Breast epithelium (tissue), 4 donors: ENCODE measurements at regions not wholly inside any gene's neighbourhood (a gene's known extent, or its start where the extent isn't known, plus 50 kb on each side); places are given as distances from the start of the nearest gene placed in this dataset.

Source experiments
- DNase-seq, 2 donors: peaks; one replicate each; pipeline ENCODE4 v3.0.0-alpha.2; 2019; ENCODE audit warnings: low spot score in 2 of 2
- H3K27ac ChIP-seq, 2 donors: fragments of 200-600 bp; sonication (generic) in 1 of 2; one replicate each; pipeline ENCODE4 v1.5.1; 2016 to 2019; ENCODE audit warnings: mild to moderate bottlenecking in 1 of 2
- H3K27me3 ChIP-seq, 2 donors: fragments of 200-600 bp; sonication (generic) in 1 of 2; one replicate each; pipeline versions ENCODE4 v1.5.1 to v1.6.0; 2017 to 2019; ENCODE audit warnings: control low read depth in 1 of 2, mild to moderate bottlenecking in 1 of 2
- H3K36me3 ChIP-seq: fragments of 200-600 bp; one replicate; pipeline ENCODE4 v1.5.1; 2019
- H3K4me1 ChIP-seq, 2 donors: fragments of 200-600 bp; sonication (generic); one replicate each; pipeline ENCODE4 v1.5.1; 2016 to 2019; ENCODE audit warnings: control low read depth in 1 of 2
- H3K4me3 ChIP-seq, 3 donors: fragments of 200-600 bp; sonication (generic); 1 replicate in 2 of 3; 2 replicates in 1 of 3; pipeline ENCODE4 v1.5.1; 2016 to 2019; ENCODE audit warnings: mild to moderate bottlenecking in 3 of 3, moderate library complexity in 2 of 3
- H3K9me3 ChIP-seq, 2 donors: fragments of 200-600 bp; sonication (generic) in 1 of 2; one replicate each; pipeline ENCODE4 v1.5.1; 2016 to 2019; ENCODE audit warnings: control low read depth in 1 of 2
- CTCF ChIP-seq, 3 donors: fragments of 450-650 bp; IDR thresholded peaks; one replicate each; pipeline ENCODE4 v1.5.1; 2016 to 2017; ENCODE audit warnings: antibody characterized with exemption in 3 of 3, mild to moderate bottlenecking in 3 of 3, moderate library complexity in 3 of 3
- POLR2A ChIP-seq: fragments of 450-650 bp; IDR thresholded peaks from one replicate; pipeline ENCODE4 v1.6.1; 2016; ENCODE audit warnings: antibody characterized with exemption, mild to moderate bottlenecking, moderate library complexity
- POLR2AphosphoS5 ChIP-seq, 3 donors: sonication (generic); formaldehyde crosslinking; IDR thresholded peaks; one replicate each; pipeline ENCODE4 v1.6.1; 2017; ENCODE audit warnings: antibody characterized with exemption in 3 of 3
- intact Hi-C: fragments of 100-400 bp; cut with DNase I; formaldehyde crosslinking; loops from one replicate; pipeline ENCODE4 v1.15.1; 2023; ENCODE audit warnings: low total_unique reads

GRCh38 chr2:129479892-129480291 lies 499.6 kb upstream of the RAB6C start:
- DNase-seq, result no peak
- Histone ChIP-seq H3K4me3 (no peak overlapping the region), H3K36me3 (no peaks in the 10 kb centered on the region), H3K4me1 (no peaks in the 10 kb centered on the region), H3K27ac (no peak overlapping the region), H3K9me3 (no peaks in the 10 kb centered on the region), H3K27me3 (no peaks in the 10 kb centered on the region)
- no peak for TF ChIP-seq POLR2A
- no peak for TF ChIP-seq POLR2AphosphoS5 (IDR thresholded peaks at IDR 0.05)
- TF ChIP-seq CTCF (IDR thresholded peaks at IDR 0.05), result no peak
- intact Hi-C loops, result no loop called here

- H3K4me3 ChIP-seq, result no peak overlapping the region
- intact Hi-C loops, result no loop called here
- no peak for DNase-seq
- no peaks in the 10 kb centered on the region for H3K36me3 ChIP-seq
- H3K27me3 ChIP-seq, result no peaks in the 10 kb centered on the region
- H3K27ac ChIP-seq, result no peak overlapping the region
- no peak for TF ChIP-seq POLR2AphosphoS5 (IDR thresholded peaks at IDR 0.05)
- TF ChIP-seq POLR2A, result no peak
- TF ChIP-seq CTCF (IDR thresholded peaks at IDR 0.05), result no peak
- no peaks in the 10 kb centered on the region for H3K4me1 ChIP-seq
- no peaks in the 10 kb centered on the region for H3K9me3 ChIP-seq
These were observed 498.7 kb upstream of the RAB6C start for GRCh38 chr2:129480790-129481189.

GRCh38 chr2:129481306-129482219 lies 497.9 kb upstream of the RAB6C start:
- Histone ChIP-seq H3K27ac (no peak overlapping the region), H3K36me3 (no peaks in the 10 kb centered on the region), H3K4me3 (no peak overlapping the region), H3K4me1 (no peaks in the 10 kb centered on the region), H3K9me3 (no peaks in the 10 kb centered on the region), H3K27me3 (no peaks in the 10 kb centered on the region)
- intact Hi-C loops, result no loop called here
- TF ChIP-seq POLR2AphosphoS5 (IDR thresholded peaks at IDR 0.05) (no peak), CTCF (IDR thresholded peaks at IDR 0.05) (no peak), POLR2A (no peak)
- no peak for DNase-seq

- H3K36me3 ChIP-seq, result no peaks in the 10 kb centered on the region
- intact Hi-C loops, result no loop called here
- no peak for DNase-seq
- no peaks in the 10 kb centered on the region for H3K27me3 ChIP-seq
- no peaks in the 10 kb centered on the region for H3K4me1 ChIP-seq
- TF ChIP-seq POLR2A (no peak), CTCF (IDR thresholded peaks at IDR 0.05) (no peak), POLR2AphosphoS5 (IDR thresholded peaks at IDR 0.05) (no peak)
- no peaks in the 10 kb centered on the region for H3K9me3 ChIP-seq
- H3K27ac ChIP-seq, result no peak overlapping the region
- H3K4me3 ChIP-seq, result no peak overlapping the region
These were observed 496.8 kb upstream of the RAB6C start for GRCh38 chr2:129482626-129483025.

- DNase-seq, result no peak
- no peaks in the 10 kb centered on the region for H3K9me3 ChIP-seq
- intact Hi-C loops, result no loop called here
- no peak overlapping the region for H3K27ac ChIP-seq
- TF ChIP-seq POLR2A (no peak), CTCF (IDR thresholded peaks at IDR 0.05) (no peak), POLR2AphosphoS5 (IDR thresholded peaks at IDR 0.05) (no peak)
- no peaks in the 10 kb centered on the region for H3K27me3 ChIP-seq
- no peaks in the 10 kb centered on the region for H3K36me3 ChIP-seq
- H3K4me1 ChIP-seq, result no peaks in the 10 kb centered on the region
- H3K4me3 ChIP-seq, result no peak overlapping the region
These were observed 496.1 kb upstream of the RAB6C start for GRCh38 chr2:129483366-129483765.
